Hematopoietic multipotent progenitor cell treated with erythropoietin and hydrocortisone succinate and interleukin-3 and kit ligand, for 4 days (in vitro differentiated cells): ENCODE measurements at regions not wholly inside any gene's neighbourhood (a gene's known extent, or its start where the extent isn't known, plus 50 kb on each side); places are given as distances from the start of the nearest gene placed in this dataset.

Experiments used
- DNase-seq: peaks from one replicate; pipeline ENCODE4 v3.0.0-alpha.2; 2015

DNA sequence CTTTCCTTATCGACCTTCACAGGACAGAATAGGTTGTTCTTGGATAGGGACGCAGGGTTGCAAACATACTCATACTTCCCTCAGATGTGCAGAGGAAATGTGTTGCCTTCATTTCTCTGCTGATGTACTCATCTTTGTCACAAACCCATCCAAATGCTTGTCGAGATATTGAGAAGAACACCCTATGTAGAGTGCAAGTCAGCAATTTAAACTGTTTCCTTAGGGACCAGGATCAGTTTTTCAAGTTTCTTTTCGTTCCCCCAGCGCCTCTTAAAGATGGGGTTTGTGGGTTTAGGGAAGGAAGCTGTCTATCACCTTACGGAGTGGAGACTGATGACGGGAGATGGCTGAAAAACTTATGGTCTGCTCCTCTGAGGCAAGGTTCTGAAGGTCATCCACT lies 474.2 kb downstream of the EPHA4 start:
- no peak for DNase-seq

DNA sequence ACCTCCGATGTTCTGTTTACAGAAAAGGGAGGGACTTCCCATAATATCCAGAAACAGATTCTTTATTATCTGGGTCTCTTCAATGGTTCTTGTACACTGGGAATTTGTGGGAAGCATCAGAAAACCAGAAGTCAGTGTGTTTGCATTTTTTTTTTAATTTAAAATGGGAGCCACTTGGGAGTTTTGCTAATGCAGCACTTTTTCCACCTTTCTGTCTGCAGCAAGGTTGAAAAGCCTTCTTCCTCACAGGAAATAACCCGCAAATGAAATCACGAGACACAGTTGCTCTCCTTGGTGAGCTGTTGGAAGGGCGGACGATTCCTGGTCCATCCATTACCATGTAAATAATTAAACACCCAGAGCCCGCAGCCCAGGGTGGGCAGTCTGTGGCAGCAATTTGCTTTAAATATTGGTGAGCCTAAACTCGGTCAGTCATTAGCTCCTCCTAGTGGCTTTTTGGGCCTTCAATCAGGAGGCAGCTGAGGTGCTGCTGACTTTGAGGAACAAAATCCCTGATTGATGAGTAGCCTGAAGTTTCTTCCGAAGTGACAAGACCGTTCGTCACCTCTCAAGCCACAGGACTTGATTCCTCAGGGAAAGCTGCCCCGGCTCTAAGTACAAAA lies 471.5 kb downstream of the EPHA4 start:
- peak; percentile 22 for DNase-seq

DNA sequence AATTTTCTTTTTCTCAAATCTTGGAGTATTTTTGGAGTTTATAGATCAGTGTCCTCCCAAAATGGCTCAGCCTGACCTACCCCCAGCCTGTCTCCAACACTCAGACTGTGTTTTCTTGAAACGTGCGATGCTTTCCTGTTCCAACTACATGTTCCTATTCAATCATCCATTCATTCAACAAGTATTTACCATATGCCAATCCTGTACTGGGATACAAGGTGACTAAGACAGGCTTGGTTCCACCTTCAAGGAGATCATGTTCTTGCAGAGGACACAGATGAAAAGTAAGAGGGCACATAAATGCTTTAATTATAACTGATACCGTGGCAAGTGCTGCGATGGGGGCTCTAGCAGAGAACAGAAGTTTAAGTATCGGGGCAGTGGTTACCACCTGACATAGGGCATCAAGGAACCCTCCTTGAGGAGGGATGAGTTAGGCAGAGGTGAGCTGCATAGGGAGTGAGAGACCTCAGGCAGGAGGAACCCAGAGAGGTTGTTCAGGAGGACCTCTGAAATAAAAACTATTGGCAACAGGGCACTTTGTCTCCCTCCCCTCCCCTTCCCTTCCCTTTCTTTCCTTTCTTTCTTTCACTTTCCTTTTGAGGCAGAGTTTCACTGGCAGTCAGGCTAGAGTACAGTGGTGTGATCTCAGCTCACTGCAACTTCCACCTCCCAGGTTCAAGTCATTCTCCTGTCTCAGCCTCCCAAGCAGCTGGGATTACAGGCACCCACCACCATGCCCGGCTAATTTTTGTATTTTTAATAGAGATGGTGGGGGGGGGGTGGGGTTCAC lies 469.0 kb downstream of the EPHA4 start:
- no peak for DNase-seq

DNA sequence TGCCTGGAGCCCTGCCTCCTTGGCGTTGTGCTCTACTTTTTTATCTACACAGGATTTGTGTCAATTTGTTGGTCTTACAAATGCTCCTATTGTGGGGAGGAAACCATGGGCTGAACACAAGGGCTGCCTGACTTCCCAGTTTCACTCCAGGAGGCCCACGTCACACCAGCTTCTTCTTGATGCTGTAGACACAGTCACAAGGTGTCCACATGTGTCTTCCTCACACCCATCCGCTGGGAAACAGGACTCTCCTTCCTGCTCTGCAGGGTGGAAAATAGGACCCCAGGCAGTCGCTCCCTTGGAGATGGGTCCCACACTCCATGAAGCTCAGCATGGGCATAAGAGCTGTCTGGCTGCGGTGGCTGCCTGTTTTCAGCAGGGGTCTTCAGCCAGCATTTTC lies 468.2 kb downstream of the EPHA4 start:
- DNase-seq = no peak

DNA sequence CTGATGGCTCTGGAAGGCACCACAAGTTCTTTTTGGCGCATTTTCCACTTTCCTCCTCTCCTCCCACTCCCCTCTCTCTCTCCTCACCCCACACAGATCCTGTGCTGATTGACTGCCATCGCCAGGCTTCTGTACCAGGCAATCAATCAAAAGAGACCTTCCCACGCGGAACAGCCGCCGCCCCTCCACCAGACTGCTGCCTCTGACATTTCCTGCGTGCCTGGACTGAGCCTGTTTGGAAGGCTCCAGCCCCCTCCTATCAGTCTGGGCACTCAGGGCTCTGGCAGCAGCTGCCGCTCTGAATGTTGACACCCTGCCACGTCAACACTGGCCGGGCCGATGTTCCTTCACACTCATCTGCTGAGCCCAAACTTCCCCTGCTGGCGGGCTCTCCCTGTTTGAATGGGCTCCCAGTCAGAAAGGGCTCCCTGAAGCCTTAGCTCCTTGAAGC lies 467.7 kb downstream of the EPHA4 start:
- DNase-seq = peak; percentile 51

DNA sequence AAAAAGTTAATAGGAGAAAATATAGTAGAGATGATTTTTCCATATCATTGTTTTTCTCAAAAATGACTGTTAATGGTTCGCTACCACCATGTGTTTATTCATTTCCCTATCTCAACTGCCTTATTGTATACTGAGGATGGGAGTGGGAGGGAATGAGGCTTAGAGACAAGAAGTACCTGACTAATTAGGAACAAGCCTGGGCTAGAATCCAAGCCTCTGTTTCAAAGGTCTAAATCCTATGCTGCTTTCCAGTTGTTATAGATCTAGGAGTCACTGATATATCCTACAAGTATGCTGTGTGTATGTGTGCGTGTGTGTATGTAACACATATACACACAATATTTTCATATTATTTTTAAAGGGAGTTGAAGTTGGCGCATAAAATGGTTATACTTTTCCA lies 465.9 kb downstream of the EPHA4 start:
- DNase-seq = no peak

DNA sequence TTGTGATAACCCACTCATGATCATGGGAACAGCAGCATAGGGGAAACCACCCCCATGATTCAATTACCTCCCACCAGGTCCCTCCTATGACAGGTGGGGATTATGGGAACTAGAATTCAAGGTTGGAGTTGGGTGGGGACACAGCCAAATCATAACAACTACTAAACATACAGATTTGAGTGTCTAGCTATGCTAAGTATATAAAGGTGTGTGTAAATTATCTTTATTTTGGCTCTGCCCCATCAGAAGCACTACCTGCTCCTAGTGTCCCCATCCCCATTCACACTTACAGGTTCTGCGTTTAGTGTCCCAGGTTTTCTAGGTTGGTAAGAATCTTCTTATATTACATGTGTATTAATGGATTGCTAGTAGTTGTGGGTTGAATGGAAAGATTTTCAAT lies 464.7 kb downstream of the EPHA4 start:
- DNase-seq = no peak

DNA sequence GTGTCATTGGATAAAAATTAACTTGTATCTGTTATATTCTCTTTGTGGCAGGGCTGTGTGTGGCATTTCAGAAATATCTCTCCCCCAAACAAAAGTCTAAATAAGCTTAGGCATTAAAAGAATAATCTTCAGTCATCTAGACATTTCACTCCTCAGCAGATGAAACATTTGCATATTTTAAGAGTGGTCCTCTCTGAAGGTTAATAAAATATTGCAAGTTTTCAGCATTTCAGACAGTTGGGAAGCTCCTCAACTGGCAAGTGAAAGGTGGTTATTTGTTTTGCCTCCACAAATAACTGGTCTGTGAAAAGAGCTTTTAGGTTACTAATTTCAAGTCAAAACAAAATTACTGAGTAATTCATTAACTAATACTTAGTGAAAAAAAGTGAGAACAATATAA lies 462.6 kb downstream of the EPHA4 start:
- no peak for DNase-seq

DNA sequence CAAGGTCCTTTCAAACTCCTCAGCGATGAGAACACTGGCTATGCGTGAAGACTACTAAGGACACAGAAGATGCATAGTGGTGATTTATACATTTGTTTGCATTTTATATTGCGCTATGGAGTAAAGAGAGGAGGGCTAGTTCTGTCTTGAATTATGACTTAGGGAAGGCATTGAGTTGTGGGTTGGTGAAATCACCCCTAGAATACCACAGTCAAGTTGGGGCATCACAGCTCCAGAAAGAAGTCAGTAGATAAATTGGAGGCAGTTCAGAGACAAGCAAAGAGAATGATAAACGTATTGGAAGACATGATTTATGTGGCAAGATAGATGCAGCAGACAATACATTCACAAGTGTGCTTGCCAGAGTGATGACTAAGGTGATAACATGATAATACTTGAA lies 460.4 kb downstream of the EPHA4 start:
- no peak for DNase-seq

DNA sequence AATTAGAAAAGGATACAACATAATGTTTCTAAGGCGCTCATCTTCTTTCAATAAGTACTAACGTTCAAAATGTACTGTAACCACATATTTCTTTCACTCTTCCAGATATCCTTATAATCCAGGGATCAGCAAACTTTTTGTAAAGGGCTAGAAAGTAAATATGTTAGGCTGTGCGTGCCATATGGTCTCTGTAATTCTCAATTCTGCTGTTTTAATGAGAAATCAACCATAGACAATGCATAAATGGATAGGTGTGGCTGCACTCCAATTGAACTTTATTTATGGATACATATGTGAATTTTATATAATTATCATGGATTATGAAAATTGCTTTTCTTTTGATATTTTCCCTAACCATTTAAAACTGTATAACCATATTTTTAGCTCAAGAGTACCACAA lies 459.4 kb downstream of the EPHA4 start:
- DNase-seq = no peak

DNA sequence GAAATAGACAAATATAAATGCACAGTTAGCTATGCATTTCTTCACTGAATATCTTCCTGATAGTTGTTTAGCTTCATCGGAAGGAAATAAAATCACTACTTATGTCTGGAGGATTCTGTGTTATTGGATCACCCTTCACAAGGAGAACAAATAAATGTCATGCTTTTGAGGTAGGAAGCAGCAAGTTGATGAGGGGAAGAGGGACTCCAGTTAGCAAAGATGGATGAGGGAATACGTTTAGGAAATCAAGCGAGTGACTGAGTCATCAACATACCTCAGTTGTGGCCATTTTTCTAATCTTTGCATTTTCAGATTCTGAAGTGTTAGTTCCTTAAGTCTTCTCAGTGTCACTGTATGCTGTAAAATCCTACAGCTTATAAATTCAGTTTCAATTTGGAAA lies 456.2 kb downstream of the EPHA4 start:
- no peak for DNase-seq

DNA sequence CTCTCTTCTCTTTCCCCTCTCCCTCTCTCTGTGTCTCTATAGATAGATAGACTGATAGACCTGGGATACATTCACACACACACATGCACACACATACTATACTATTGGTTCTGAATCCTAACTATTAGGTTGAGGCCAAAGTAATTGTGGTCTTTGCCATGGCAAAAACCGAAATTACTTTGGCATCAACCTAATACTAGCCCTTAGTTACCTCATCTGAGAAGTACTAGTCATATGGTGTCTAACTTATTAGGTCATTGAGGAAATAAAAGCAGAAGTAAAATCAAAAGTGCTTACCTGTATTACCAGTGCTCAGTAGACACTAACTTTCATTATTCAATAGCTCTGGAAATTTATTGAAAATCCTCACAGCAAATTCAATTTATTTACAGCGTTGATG lies 451.5 kb downstream of the EPHA4 start:
- no peak for DNase-seq

DNA sequence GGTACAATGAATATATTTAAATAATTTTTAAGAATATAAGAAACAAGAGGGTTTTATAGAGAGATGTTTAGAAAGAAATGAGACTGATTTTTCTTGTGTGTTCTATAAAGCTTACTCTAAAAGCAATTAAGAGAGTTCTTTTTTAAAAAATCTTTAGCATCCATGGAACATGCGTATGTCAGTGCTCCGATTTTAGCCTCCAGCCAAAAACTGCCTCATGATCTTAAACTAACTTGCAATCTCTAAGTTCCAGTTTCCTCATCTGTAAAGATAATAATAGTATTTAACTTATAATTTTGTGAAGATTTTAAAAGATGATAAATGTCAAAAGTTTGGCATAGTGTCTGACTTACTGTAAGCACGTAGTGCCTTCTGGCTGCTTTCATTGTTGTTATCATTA lies 448.7 kb downstream of the EPHA4 start:
- no peak for DNase-seq

DNA sequence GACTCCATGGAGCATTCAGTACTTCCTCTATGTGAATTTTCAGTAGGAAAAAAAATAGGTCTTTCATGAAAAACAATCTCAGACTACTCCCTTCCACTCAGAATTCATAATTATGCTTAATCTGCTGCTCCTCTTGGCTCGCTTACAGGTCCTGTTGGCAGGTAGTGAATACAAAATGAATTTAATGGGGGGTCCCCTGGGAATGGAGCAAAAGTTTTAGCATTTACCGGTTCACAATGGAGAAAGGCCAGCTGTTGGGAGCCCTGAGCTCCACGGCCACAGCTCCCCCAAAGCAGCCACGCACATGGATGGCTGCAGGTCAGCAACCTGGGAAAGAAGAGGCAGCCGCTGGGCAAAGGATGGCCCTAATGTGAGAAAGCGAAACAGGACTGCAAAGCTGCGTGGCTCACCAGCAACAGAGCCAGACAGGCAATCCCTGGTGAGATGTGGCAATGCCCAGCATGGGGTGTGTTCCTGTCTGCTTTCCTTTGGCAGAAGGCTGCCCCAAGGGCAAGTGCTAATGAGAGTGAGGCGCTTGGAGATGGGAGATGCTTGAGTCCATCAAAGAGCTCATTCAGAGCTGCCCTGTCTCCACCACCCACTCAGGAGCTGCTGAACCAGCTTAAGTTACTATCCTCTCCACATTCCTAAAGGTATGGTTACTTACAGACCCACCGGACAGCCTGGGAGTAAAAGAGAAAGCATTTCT lies 447.4 kb downstream of the EPHA4 start:
- no peak for DNase-seq

DNA sequence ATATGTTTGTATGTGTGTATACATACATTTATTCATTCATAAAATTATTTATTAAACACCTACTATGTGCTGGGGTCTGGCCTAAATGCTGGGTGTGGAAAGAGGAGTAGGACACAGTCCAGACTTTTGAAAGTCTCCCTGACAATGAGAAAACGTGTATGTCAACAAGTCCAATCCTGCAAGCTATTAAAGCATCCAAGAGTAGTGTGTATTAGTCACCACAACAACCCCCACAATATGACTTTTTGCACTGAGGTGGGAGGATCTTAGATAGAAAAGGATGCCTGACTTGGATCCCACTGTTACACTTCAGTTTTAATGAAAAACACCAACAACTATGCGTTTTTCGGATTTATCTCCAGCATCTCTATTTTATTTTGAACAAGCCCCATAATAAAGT lies 446.4 kb downstream of the EPHA4 start:
- no peak for DNase-seq

DNA sequence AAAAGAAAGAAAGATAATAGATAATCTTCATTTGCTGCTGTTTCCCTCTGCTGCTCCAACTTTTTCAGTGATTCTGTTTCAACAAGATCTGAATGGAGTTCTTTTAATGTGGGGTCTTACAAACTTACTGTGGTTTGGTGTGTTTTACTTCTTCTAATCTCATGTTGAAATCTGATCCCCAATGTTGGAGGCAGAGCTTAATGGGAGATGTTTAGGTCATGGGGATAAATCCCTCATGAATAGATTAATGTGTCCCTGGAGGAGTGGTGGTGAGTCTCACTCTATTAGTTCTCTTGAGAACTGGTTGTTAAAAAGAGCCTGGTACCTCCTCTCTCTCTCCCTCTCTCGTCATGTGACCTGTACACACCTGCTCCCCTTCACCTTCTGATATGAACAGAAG lies 442.4 kb downstream of the EPHA4 start:
- DNase-seq = no peak

DNA sequence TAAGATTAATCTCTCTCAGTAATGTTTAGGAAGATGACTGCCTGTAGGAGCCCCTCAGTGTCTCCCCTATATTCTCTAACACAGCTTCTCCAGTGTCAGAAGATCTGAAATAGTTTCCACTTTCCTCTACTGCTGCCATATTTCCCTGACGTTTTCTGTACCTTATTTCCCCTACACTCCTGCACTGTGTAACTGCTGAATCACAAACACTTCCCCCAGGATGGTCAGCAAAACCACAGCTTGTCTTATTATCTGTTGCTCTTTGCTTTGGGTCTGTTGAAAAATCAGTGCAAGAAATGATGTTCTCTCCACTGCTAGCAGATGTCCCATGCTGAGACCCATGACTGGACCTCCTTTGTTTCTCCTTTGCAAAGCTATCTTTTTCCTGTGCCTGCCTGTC lies 441.7 kb downstream of the EPHA4 start:
- DNase-seq = no peak

DNA sequence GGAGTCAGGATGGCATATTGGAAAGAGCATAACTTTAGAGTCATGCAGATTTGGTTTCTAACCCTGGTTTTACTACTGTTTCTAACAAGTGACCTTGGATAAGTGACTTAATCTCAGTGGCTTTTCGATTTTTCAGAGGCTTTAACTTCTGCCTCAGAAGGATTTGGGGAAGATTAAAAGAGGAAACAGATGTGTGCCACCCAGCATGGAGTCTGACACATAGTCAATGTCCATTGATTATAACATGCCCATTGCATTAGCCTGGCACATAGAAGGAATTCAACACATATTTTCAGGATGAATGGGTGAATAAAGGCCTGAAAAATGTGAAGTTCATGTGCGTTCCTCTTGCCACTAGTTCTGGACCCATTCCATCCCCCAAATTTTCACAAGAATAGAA lies 438.2 kb downstream of the EPHA4 start:
- no peak for DNase-seq

DNA sequence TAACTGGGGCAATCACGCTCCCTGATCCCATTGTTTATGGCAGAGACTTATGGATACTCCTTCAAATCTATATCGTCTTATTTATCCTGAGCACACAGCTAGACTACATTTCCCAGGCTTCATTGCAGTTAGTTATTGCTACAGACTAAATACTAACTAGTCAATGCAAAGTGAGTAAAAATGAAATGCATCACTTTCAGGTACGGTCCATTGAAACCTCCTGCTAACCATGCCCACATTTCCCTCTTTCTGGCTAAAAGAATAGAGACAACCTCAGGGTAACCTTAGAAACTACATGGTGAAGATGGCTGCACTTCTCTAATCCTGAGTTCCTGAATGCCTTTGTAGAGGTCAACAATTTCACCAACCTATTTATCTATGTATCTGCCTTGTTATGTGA lies 437.4 kb downstream of the EPHA4 start:
- no peak for DNase-seq

DNA sequence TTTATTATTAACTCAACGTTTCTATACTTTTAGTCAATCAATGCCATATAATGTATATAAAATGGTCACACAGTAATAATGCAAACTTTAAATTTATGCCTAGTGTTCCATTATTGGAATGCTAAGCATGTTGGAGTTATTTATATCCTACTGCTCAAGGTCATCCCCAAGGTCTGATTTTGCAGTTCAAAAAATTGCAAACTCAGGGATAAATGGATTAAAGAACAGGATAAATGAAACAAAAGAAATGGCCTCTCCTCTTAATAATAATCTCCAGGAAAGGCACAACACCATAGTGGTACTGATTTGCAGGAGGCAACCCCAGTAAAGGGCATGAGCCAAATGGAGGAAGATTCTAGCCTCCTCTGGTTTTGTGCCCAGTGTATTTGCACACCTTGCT lies 436.4 kb downstream of the EPHA4 start:
- DNase-seq = no peak

DNA sequence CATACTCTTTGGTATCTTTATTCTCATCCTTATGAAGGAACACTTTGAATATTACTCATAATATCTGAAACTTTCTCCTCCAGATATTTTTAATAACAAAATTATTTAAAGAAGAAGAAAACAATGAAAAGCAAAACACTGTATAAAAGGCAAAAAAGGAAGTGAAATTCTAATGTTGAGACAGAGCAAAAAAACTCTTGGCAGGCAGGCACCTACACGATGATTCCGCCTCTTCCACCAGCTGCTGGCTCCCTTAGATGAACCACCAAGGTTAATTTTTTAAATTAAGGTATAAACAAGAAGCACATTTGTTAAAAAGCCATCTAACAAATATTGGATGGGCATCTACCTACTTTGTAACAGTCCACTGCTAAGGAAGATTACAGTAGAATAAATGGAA lies 434.7 kb downstream of the EPHA4 start:
- DNase-seq = no peak

DNA sequence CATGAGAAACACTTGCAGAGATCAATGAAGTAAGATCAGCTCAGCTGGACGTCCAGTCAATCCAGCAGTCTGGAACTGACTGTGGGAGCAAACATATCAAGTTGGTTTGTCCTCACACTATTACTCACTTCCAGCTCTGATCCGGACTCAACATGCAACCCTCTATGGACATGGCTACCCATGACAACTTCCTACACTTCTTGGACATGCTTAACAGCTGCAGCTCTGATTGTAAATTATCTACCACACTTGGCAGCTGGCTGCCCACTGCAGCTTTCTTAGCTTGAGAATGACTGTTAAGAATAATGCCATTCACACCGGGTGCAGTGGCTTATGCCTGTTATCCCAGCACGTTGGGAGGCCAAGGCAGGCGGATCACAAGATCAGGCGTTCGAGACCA lies 429.8 kb downstream of the EPHA4 start:
- DNase-seq = no peak

DNA sequence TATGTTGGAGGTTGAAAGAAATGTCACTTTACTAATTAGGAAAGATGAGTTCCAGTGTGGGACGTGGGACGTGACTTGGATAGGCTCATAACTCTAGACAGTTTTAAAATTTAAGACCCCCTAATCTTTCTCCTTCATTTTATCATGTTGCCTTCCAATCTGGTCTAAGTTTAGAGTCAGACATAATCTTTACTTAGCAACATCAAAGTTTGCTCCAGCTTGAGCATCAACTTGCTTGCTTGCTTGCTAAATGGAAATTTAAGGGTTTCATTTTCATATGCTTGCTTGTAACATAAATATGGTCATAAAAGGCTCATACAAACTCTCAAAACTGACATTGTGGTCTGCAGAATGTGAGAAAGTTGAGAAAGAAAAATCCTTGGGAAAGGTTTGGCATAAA lies 428.9 kb downstream of the EPHA4 start:
- no peak for DNase-seq

DNA sequence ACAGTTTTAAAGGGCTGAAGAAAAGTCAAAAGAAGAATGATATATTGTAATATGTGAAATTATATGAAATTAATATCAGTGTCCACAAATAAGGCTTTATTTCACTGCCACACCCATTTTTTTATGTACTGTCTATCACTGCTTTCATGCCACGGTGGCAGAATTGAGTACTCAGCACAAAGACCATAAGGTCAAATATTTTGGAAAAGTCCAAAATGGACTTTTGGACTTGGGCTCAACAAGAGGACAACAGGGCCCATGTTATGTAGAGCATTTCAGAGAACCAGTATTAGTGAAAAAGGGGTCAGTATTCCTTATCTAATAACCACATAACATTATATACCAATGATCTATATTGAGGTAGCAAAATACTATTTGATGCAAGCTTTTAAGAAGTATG lies 427.2 kb downstream of the EPHA4 start:
- no peak for DNase-seq
